BLaER1 treated with 17β-estradiol and CSF1 and Interleukin-3, amounts not matched to agents 10 nM and 100 nM (cell line): ENCODE measurements at regions not wholly inside any gene's neighbourhood (a gene's known extent, or its start where the extent isn't known, plus 50 kb on each side); places are given as distances from the start of the nearest gene placed in this dataset.

ENCODE experiments used
- H3K27ac ChIP-seq, 11 experiments: shearing (Covaris generic); formaldehyde crosslinking; 2 replicates each; pipeline ENCODE4 v1.8.1; 2022
- H3K27me3 ChIP-seq, 11 experiments: shearing (Covaris generic); formaldehyde crosslinking; 2 replicates each; pipeline ENCODE4 v1.8.1; 2022
- H3K36me3 ChIP-seq, 11 experiments: shearing (Covaris generic); formaldehyde crosslinking; 2 replicates each; pipeline ENCODE4 v1.8.1; 2022
- H3K4me1 ChIP-seq, 10 experiments: shearing (Covaris generic); formaldehyde crosslinking; 2 replicates each; pipeline ENCODE4 v1.8.1; 2022
- H3K4me2 ChIP-seq, 11 experiments: shearing (Covaris generic); formaldehyde crosslinking; 2 replicates each; pipeline ENCODE4 v1.8.1; 2022
- H3K4me3 ChIP-seq, 10 experiments: shearing (Covaris generic); formaldehyde crosslinking; 2 replicates each; pipeline ENCODE4 v1.8.1; 2022
- H3K9ac ChIP-seq, 11 experiments: shearing (Covaris generic); formaldehyde crosslinking; 2 replicates each; pipeline ENCODE4 v1.8.1; 2022
- H3K9me3 ChIP-seq, 11 experiments: shearing (Covaris generic); formaldehyde crosslinking; replicated peaks in 1 of 11; 2 replicates each; pipeline ENCODE4 v1.8.1; 2022
- H4K20me1 ChIP-seq, 11 experiments: shearing (Covaris generic); formaldehyde crosslinking; 2 replicates each; pipeline ENCODE4 v1.8.1; 2022
- Cebpa-rat ChIP-seq, 11 experiments: shearing (Covaris generic); IDR thresholded peaks; 2 replicates each; pipeline ENCODE4 v1.8.1; 2022

GRCh38 chr2:57598551-57598950, 448.1 kb upstream of the VRK2 start:
- Histone ChIP-seq H3K27me3 (no peaks in the 10 kb centered on the region), H4K20me1 (no peaks in the 10 kb centered on the region), H3K9ac (peak overlapping the region in 10 of 11 experiments; percentile 9 to 87 (median 78); a peak in 18 of 22 replicates), H3K4me3 (peak overlapping the region in 4 of 10 experiments; percentile 2 to 33 (median 16); a peak in 4 of 20 replicates), H3K36me3 (no peaks in the 10 kb centered on the region), H3K4me2 (peak overlapping the region; percentile 57 to 78 (median 74)), H3K9me3 (peaks cover 0 to 16% (median 9%) of the 10 kb centered on the region in 11 experiments; a peak in 15 of 22 replicates), H3K4me1 (peaks cover 52 to 79% (median 71%) of the 10 kb centered on the region in 10 experiments), H3K27ac (peak overlapping the region; percentile 50 to 98 (median 93); a peak in 21 of 22 replicates)
- TF ChIP-seq Cebpa-rat (IDR thresholded peaks at IDR 0.05) = peak in 8 of 11 experiments; percentile 69 to 90 (median 84); a peak in 15 of 22 replicates

- Histone ChIP-seq H3K4me3 (no peak overlapping the region), H3K9ac (peak overlapping the region in 1 of 11 experiments; percentile 5; a peak in 1 of 22 replicates), H3K4me2 (peak overlapping the region in 9 of 11 experiments; percentile 11 to 78 (median 47); a peak in 17 of 22 replicates), H3K4me1 (peaks cover 52 to 68% (median 66%) of the 10 kb centered on the region in 10 experiments), H3K27me3 (no peaks in the 10 kb centered on the region), H4K20me1 (no peaks in the 10 kb centered on the region), H3K27ac (peak overlapping the region in 10 of 11 experiments; percentile 6 to 98 (median 71); a peak in 16 of 22 replicates), H3K9me3 (peaks cover 0 to 21% (median 14%) of the 10 kb centered on the region in 11 experiments; a peak in 18 of 22 replicates), H3K36me3 (peaks cover 0 to 4% (median 0%) of the 10 kb centered on the region in 11 experiments; a peak in 1 of 22 replicates)
- TF ChIP-seq Cebpa-rat (IDR thresholded peaks at IDR 0.05) = no peak
Measured at GRCh38 chr2:57602733-57603132, 443.9 kb upstream of the VRK2 start.

DNA sequence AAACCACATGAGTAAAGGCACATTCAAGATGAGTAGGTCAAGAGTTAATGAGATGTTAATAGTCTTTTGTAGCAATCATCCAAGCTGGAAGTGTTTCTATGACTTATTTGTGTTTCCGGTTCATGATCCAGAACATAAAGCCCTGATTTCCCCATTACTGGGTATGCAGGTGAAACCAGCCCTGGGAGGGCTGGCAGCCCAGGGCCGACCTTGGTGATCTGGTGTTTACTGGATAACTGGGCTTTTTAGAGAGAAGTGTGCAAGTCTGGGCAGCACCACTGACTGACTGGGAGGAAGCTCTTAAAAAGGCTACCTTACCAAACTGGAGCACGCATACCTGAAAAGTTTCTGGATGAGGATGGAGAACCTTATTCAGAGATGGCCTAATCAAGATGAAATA, 431.6 kb upstream of the VRK2 start:
- Histone ChIP-seq H3K27me3 (no peaks in the 10 kb centered on the region), H3K4me2 (peak overlapping the region in 6 of 11 experiments; percentile 1 to 78 (median 44); a peak in 7 of 22 replicates), H3K27ac (peak overlapping the region in 7 of 11 experiments; percentile 3 to 78 (median 43); a peak in 8 of 22 replicates), H3K9ac (no peak overlapping the region), H3K4me1 (peaks cover 0 to 46% (median 25%) of the 10 kb centered on the region in 10 experiments; a peak in 18 of 20 replicates), H3K9me3 (peaks cover 0 to 11% (median 0%) of the 10 kb centered on the region in 11 experiments; a peak in 8 of 22 replicates), H4K20me1 (no peaks in the 10 kb centered on the region; a peak in 1 of 22 replicates), H3K4me3 (no peak overlapping the region), H3K36me3 (no peaks in the 10 kb centered on the region)
- TF ChIP-seq Cebpa-rat (IDR thresholded peaks at IDR 0.05) = no peak

DNA sequence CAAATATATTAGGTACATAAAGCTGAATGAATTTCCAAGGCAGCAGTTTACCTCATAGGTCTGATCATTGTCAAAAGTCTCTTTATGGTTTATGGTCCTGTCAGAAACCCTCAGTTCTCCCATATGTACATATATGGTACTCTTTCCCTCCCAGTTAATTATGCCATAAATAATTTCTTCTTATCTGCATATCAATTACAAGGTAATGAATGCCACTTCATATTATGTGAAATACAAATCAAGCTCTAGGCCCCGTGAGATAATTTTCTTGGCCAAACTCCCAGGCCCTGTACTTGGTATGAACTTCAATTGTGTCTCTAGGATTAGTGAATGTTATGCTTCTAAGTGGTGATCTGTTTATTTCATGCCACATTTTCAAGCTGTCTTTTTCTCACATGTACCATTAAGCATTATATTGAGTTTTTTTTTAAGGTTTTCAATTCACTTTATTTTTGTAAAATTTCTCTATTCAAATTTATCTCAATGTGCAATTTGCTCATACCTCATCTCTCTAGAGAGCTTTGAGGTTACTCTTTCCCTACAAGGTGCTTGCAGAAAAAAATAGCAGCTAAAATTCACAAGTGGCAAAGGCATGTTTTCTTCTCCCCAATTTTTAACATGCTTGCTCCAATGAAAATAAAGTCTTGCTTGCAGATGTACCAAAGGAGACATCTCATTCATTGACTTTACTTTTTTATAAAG, 430.6 kb upstream of the VRK2 start:
- Histone ChIP-seq H4K20me1 (no peaks in the 10 kb centered on the region; a peak in 1 of 22 replicates), H3K4me1 (peaks cover 0 to 46% (median 25%) of the 10 kb centered on the region in 10 experiments; a peak in 18 of 20 replicates), H3K4me2 (peak overlapping the region in 8 of 11 experiments; percentile 8 to 78 (median 61); a peak in 16 of 22 replicates), H3K27me3 (no peaks in the 10 kb centered on the region), H3K27ac (peak overlapping the region in 10 of 11 experiments; percentile 17 to 78 (median 62); a peak in 16 of 22 replicates), H3K9me3 (peaks cover 0 to 13% (median 1%) of the 10 kb centered on the region in 11 experiments; a peak in 8 of 22 replicates), H3K36me3 (no peaks in the 10 kb centered on the region), H3K4me3 (no peak overlapping the region), H3K9ac (peak overlapping the region in 2 of 11 experiments; percentile 35; a peak in 5 of 22 replicates)
- TF ChIP-seq Cebpa-rat (IDR thresholded peaks at IDR 0.05) = no peak

GRCh38 chr2:57617318-57617717, 429.3 kb upstream of the VRK2 start:
- no peak for TF ChIP-seq Cebpa-rat (IDR thresholded peaks at IDR 0.05)
- peaks cover 0 to 46% (median 25%) of the 10 kb centered on the region in 10 experiments; a peak in 18 of 20 replicates for H3K4me1 ChIP-seq
- H3K4me2 ChIP-seq = peak overlapping the region in 10 of 11 experiments; percentile 22 to 78 (median 61); a peak in 19 of 22 replicates
- no peaks in the 10 kb centered on the region for H3K36me3 ChIP-seq
- peak overlapping the region in 5 of 11 experiments; percentile 21 to 53 (median 47); a peak in 7 of 22 replicates for H3K9ac ChIP-seq
- H3K27me3 ChIP-seq = no peaks in the 10 kb centered on the region
- peak overlapping the region in 3 of 10 experiments; percentile 6 to 30 (median 6); a peak in 2 of 20 replicates for H3K4me3 ChIP-seq
- peak overlapping the region in 8 of 11 experiments; percentile 20 to 78 (median 66); a peak in 15 of 22 replicates for H3K27ac ChIP-seq
- no peaks in the 10 kb centered on the region; a peak in 1 of 22 replicates for H4K20me1 ChIP-seq
- H3K9me3 ChIP-seq = peaks cover 0 to 14% (median 5%) of the 10 kb centered on the region in 11 experiments; a peak in 8 of 22 replicates

- no peaks in the 10 kb centered on the region for H3K27me3 ChIP-seq
- TF ChIP-seq Cebpa-rat (IDR thresholded peaks at IDR 0.05) = no peak
- no peak overlapping the region for H3K27ac ChIP-seq
- H4K20me1 ChIP-seq = no peaks in the 10 kb centered on the region
- H3K9me3 ChIP-seq = peaks cover 0 to 10% (median 3%) of the 10 kb centered on the region in 11 experiments; a peak in 6 of 22 replicates
- H3K4me2 ChIP-seq = no peak overlapping the region
- H3K4me1 ChIP-seq = peaks cover 0 to 31% (median 13%) of the 10 kb centered on the region in 10 experiments; a peak in 18 of 20 replicates
- no peak overlapping the region for H3K9ac ChIP-seq
- no peaks in the 10 kb centered on the region for H3K36me3 ChIP-seq
- H3K4me3 ChIP-seq = no peak overlapping the region
Measured at GRCh38 chr2:57621122-57621663, 425.4 kb upstream of the VRK2 start.

DNA sequence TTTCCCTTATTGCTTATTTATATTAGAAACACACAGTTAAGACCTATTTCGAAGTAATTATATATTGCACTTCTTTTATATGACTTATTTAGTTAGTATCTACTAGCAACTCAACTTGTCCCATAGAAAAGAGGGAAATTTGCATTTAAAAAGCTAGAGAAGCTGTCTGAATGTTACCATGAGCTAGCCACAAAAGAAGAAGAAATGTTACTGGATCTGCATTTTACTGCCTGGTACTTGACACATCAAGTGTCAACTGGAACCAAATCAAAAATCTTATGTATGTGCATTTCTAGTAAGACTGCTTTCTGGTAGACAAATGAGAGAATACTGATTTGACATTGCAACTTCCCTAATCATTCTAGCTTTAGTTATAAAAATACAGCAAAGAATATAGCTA, 424.6 kb upstream of the VRK2 start:
- Histone ChIP-seq H3K9me3 (peaks cover 0 to 10% (median 3%) of the 10 kb centered on the region in 11 experiments; a peak in 6 of 22 replicates), H4K20me1 (no peaks in the 10 kb centered on the region), H3K9ac (no peak overlapping the region), H3K36me3 (no peaks in the 10 kb centered on the region), H3K27ac (no peak overlapping the region), H3K4me1 (peaks cover 0 to 23% (median 6%) of the 10 kb centered on the region in 10 experiments; a peak in 18 of 20 replicates), H3K27me3 (no peaks in the 10 kb centered on the region), H3K4me2 (no peak overlapping the region), H3K4me3 (no peak overlapping the region)
- no peak for TF ChIP-seq Cebpa-rat (IDR thresholded peaks at IDR 0.05)

- no peak overlapping the region for H3K27ac ChIP-seq
- H3K9me3 ChIP-seq = peaks cover 21 to 40% (median 28%) of the 10 kb centered on the region in 11 experiments
- H4K20me1 ChIP-seq = no peaks in the 10 kb centered on the region
- no peaks in the 10 kb centered on the region for H3K27me3 ChIP-seq
- peaks cover 0 to 15% (median 3%) of the 10 kb centered on the region in 11 experiments; a peak in 6 of 22 replicates for H3K36me3 ChIP-seq
- H3K4me1 ChIP-seq = no peaks in the 10 kb centered on the region
- H3K9ac ChIP-seq = no peak overlapping the region
- no peak overlapping the region for H3K4me3 ChIP-seq
- H3K4me2 ChIP-seq = no peak overlapping the region
- no peak for TF ChIP-seq Cebpa-rat (IDR thresholded peaks at IDR 0.05)
Measured at GRCh38 chr2:57656198-57656597, 390.4 kb upstream of the VRK2 start.
